Astrocyte (in vitro differentiated cells and primary cell): ENCODE measurements at regions not wholly inside any gene's neighbourhood (a gene's known extent, or its start where the extent isn't known, plus 50 kb on each side); places are given as distances from the start of the nearest gene placed in this dataset.

Experiments
- EZH2 ChIP-seq: IDR thresholded peaks from 2 replicates; pipeline ENCODE4 v1.6.1; 2012; ENCODE audit warnings: mild to moderate bottlenecking, low read length, inconsistent platforms; ENCODE audit not compliant: insufficient read depth
- TF ChIP-seq, protein P1 (sequence below): IDR thresholded peaks from 2 replicates; pipeline ENCODE4 v1.5.1; 2011; ENCODE audit warnings: low read depth, mild to moderate bottlenecking, inconsistent platforms, low read length, moderate library complexity; ENCODE audit not compliant: insufficient read depth

DNA sequence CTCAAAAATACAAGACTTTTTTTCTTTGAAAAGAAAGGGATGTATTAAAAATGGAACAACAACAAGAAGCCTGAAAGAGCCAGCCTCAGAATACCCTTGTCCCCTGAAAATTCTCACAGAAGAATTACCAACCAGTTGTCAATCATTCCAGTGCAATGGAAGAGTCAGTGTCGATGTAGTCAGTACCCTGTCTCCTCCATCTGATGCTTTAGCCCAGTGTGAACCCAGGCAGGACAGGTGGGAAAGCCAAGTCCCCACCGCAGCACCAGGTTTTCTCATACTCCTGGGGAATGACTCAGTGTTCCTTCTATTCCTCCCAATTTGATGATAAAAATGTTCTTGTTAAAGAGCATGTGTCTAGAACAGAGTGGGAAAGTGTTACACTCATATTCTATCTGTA is 332.0 kb upstream of the CHAC2 start:
- TF ChIP-seq, protein P1, sequence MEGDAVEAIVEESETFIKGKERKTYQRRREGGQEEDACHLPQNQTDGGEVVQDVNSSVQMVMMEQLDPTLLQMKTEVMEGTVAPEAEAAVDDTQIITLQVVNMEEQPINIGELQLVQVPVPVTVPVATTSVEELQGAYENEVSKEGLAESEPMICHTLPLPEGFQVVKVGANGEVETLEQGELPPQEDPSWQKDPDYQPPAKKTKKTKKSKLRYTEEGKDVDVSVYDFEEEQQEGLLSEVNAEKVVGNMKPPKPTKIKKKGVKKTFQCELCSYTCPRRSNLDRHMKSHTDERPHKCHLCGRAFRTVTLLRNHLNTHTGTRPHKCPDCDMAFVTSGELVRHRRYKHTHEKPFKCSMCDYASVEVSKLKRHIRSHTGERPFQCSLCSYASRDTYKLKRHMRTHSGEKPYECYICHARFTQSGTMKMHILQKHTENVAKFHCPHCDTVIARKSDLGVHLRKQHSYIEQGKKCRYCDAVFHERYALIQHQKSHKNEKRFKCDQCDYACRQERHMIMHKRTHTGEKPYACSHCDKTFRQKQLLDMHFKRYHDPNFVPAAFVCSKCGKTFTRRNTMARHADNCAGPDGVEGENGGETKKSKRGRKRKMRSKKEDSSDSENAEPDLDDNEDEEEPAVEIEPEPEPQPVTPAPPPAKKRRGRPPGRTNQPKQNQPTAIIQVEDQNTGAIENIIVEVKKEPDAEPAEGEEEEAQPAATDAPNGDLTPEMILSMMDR: no peak
- no peak for TF ChIP-seq EZH2
